Liver (tissue), 8 donors: ENCODE measurements at regions not wholly inside any gene's neighbourhood (a gene's known extent, or its start where the extent isn't known, plus 50 kb on each side); places are given as distances from the start of the nearest gene placed in this dataset.

ENCODE experiments used
- DNase-seq: peaks from one replicate; pipeline ENCODE4 v3.0.0-alpha.2; 2017; ENCODE audit warnings: low spot score
- H3K27ac ChIP-seq, 2 donors: one replicate each; pipeline ENCODE4 v1.7.0; 2013; ENCODE audit warnings: inconsistent platforms in 2 of 2, low read length in 2 of 2, control low read depth in 1 of 2, low read depth in 1 of 2, mild to moderate bottlenecking in 1 of 2
- H3K27me3 ChIP-seq, 4 donors: one replicate each; pipeline versions ENCODE4 v1.6.1 to v1.7.0; 2013; ENCODE audit warnings: low read length in 3 of 4, inconsistent platforms in 1 of 4, mild to moderate bottlenecking in 1 of 4, moderate library complexity in 1 of 4; ENCODE audit not compliant: control insufficient read depth in 4 of 4, insufficient read depth in 4 of 4
- H3K36me3 ChIP-seq, 4 donors: one replicate each; pipeline versions ENCODE4 v1.6.1 to v1.7.0; 2013; ENCODE audit warnings: low read length in 3 of 4, mild to moderate bottlenecking in 3 of 4, low read depth in 1 of 4, moderate library complexity in 1 of 4; ENCODE audit not compliant: control insufficient read depth in 4 of 4, insufficient read depth in 3 of 4
- H3K4me1 ChIP-seq, 4 donors: one replicate each; pipeline versions ENCODE4 v1.6.1 to v1.7.0; 2013; ENCODE audit warnings: low read length in 3 of 4, mild to moderate bottlenecking in 3 of 4, moderate library complexity in 1 of 4; ENCODE audit not compliant: control insufficient read depth in 4 of 4, insufficient read depth in 4 of 4
- H3K4me3 ChIP-seq, 3 donors: one replicate each; pipeline versions ENCODE4 v1.6.1 to v1.7.0; 2013; ENCODE audit warnings: low read length in 3 of 3, control low read depth in 1 of 3, low read depth in 1 of 3, mild to moderate bottlenecking in 1 of 3
- H3K9ac ChIP-seq, 2 donors: one replicate each; pipeline ENCODE4 v1.7.0; 2013; ENCODE audit warnings: low read length in 2 of 2, mild to moderate bottlenecking in 2 of 2, moderate library complexity in 2 of 2, control low read depth in 1 of 2, low read depth in 1 of 2
- H3K9me3 ChIP-seq, 4 donors: one replicate each; pipeline versions ENCODE4 v1.6.1 to v1.7.0; 2013; ENCODE audit warnings: low read length in 3 of 4; ENCODE audit not compliant: control insufficient read depth in 4 of 4
- EGR1 ChIP-seq, 2 donors: IDR thresholded peaks; 2 replicates each; pipeline ENCODE4 v1.6.1; 2016 to 2018; ENCODE audit warnings: antibody characterized with exemption in 2 of 2, low read depth in 2 of 2
- FOXA1 ChIP-seq: IDR thresholded peaks from 2 replicates; pipeline ENCODE4 v1.6.1; 2016; ENCODE audit warnings: antibody characterized with exemption
- GABPA ChIP-seq, 2 donors: IDR thresholded peaks in 1 of 2; conservative IDR thresholded peaks in 1 of 2; 2 replicates each; pipeline ENCODE4 v1.6.1; 2016; ENCODE audit warnings: antibody characterized with exemption in 2 of 2, mild to moderate bottlenecking in 1 of 2, moderate library complexity in 1 of 2
- HNF4A ChIP-seq, 2 donors: conservative IDR thresholded peaks; 2 replicates each; pipeline ENCODE4 v1.6.1; 2016; ENCODE audit warnings: antibody characterized with exemption in 2 of 2, mild to moderate bottlenecking in 2 of 2
- JUND ChIP-seq, 2 donors: IDR thresholded peaks; 2 replicates each; pipeline ENCODE4 v1.6.1; 2016; ENCODE audit warnings: antibody characterized with exemption in 2 of 2
- RAD21 ChIP-seq, 2 donors: IDR thresholded peaks; 2 replicates each; pipeline ENCODE4 v1.6.1; 2016; ENCODE audit warnings: antibody characterized with exemption in 2 of 2, mild to moderate bottlenecking in 2 of 2
- RXRA ChIP-seq, 2 donors: IDR thresholded peaks; 2 replicates each; pipeline ENCODE4 v1.6.1; 2017 to 2018; ENCODE audit warnings: antibody characterized with exemption in 2 of 2, mild to moderate bottlenecking in 1 of 2
- SP1 ChIP-seq: IDR thresholded peaks from 2 replicates; pipeline ENCODE4 v1.6.1; 2018; ENCODE audit warnings: antibody characterized with exemption, mild to moderate bottlenecking
- TAF1 ChIP-seq: conservative IDR thresholded peaks from 2 replicates; pipeline ENCODE4 v1.6.1; 2016; ENCODE audit warnings: antibody characterized with exemption, mild to moderate bottlenecking
- WGBS: extraction: QIAGEN DNeasy Blood & Tissue Kit; methylation state at CpG from one replicate; pipeline ENCODE4 v1.1.7; 2013; 5-methylcytosine and 5-hydroxymethylcytosine counted together
- TF ChIP-seq, protein P1 (sequence below): fragments of 150-350 bp; IDR thresholded peaks from 2 replicates; pipeline ENCODE4 v1.5.1; 2017; ENCODE audit warnings: improper control_type of control experiment, low read depth, low read length; ENCODE audit not compliant: missing input control
- TF ChIP-seq, protein P2 (sequence below): IDR thresholded peaks from 2 replicates; pipeline ENCODE4 v1.6.1; 2016; ENCODE audit warnings: antibody characterized with exemption
- TF ChIP-seq, protein P3 (sequence below): IDR thresholded peaks from 2 replicates; pipeline ENCODE4 v1.6.1; 2016; ENCODE audit warnings: antibody characterized with exemption, mild to moderate bottlenecking
- TF ChIP-seq, protein P4 (sequence below): IDR thresholded peaks from 2 replicates; pipeline ENCODE4 v1.6.1; 2016; ENCODE audit warnings: antibody characterized with exemption
- TF ChIP-seq, protein P5 (sequence below): IDR thresholded peaks from 2 replicates; pipeline ENCODE4 v1.6.1; 2016; ENCODE audit warnings: antibody characterized with exemption
- donor health status: healthy.
- donor health status: healthy.
- donor health status: healthy.
- donor health status: healthy.
- donor health status: healthy.

DNA sequence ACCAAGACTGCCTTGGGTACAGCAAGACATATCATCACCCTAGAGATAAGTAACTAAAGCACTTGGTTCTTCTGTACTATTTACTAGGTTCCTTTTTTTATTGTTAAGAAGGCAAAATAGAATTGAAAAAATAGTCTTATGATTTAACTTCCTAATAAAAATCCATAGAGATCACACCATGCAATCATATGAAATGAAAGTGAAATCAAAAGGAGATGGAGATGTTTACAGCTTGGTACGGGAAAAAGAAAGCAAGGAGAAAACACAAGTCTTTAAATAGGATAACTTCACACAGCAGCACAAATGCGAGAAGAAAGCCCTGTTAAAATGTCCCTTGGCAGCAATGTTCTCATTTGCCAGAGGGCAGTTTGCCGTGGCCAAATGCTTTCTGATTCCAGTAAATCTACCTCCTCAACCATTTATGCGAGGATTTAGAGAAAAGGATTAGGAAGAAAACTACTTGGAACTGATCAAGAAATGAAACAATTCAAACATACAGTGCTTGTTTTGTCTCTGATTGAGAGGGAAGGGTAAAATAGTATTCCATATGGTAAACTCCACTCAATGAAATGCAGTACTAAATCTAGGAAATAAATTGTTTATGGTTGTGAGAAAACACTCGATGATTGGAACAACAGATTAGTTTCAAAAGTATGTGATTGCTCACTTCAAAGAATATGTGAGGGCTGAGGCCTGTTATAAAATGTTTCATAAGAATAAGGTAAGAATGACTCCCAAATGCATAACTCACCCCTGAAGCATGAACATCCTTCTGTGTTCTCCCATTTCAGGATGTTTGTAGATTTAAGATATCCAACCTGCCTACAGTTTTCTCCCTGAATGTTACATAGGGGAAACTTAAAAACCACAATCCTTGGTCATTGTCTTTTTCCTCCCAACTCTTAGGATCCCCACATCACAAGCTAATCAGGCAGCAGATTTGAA, 487.8 kb downstream of the DACH1 start:
- no peak for DNase-seq
- no peak overlapping the region for H3K9ac ChIP-seq

DNA sequence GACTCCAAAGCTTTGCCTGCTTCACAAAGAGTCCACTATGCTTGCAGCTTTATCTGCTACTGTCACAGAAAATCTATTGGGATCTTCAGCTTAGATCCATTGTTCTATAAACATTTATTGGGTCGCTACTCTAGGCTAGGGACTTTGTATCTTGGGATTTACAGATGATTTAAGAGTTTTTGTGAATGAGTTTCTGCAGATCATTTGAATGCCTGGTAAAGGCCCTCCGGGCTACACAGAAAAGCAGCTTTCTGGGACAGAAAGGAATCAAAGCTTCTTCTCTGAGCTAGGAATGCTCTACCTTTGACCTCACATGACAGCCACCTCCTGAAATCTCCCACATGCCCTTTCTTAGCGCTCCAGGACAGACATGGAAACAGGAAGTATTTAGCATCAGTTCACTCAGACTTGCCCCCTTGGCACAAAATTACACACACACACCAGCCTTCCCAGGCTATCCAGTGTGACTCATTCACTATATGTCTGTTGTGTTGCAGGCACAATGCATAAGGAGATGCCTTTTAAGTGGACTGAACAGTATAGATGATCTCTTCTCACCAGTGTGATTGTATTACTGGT, 492.4 kb downstream of the DACH1 start:
- Histone ChIP-seq H3K9ac (no peak overlapping the region), H3K27ac (no peak overlapping the region), H3K9me3 (peaks cover 0 to 1% (median 0%) of the 10 kb centered on the region in 4 donors), H3K27me3 (no peaks in the 10 kb centered on the region), H3K36me3 (no peaks in the 10 kb centered on the region), H3K4me3 (no peak overlapping the region), H3K4me1 (no peaks in the 10 kb centered on the region)
- TF ChIP-seq JUND (IDR thresholded peaks at IDR 0.05) = no peak
- TF ChIP-seq, protein P1, sequence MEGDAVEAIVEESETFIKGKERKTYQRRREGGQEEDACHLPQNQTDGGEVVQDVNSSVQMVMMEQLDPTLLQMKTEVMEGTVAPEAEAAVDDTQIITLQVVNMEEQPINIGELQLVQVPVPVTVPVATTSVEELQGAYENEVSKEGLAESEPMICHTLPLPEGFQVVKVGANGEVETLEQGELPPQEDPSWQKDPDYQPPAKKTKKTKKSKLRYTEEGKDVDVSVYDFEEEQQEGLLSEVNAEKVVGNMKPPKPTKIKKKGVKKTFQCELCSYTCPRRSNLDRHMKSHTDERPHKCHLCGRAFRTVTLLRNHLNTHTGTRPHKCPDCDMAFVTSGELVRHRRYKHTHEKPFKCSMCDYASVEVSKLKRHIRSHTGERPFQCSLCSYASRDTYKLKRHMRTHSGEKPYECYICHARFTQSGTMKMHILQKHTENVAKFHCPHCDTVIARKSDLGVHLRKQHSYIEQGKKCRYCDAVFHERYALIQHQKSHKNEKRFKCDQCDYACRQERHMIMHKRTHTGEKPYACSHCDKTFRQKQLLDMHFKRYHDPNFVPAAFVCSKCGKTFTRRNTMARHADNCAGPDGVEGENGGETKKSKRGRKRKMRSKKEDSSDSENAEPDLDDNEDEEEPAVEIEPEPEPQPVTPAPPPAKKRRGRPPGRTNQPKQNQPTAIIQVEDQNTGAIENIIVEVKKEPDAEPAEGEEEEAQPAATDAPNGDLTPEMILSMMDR = no peak
- TF ChIP-seq HNF4A (conservative IDR thresholded peaks at IDR 0.05) = no peak
- TF ChIP-seq SP1 = no peak
- WGBS = 60% methylated on average over 3 of the region's 3 CpGs
- no peak for DNase-seq

More for the DNA sequence above, 487.8 kb downstream of the DACH1 start:
- no peaks in the 10 kb centered on the region for H3K27me3 ChIP-seq
- no peaks in the 10 kb centered on the region for H3K9me3 ChIP-seq
- no peaks in the 10 kb centered on the region for H3K4me1 ChIP-seq
- H3K4me3 ChIP-seq = no peak overlapping the region
- no peaks in the 10 kb centered on the region for H3K36me3 ChIP-seq
- H3K27ac ChIP-seq = no peak overlapping the region
- TF ChIP-seq RXRA (IDR thresholded peaks at IDR 0.05) = no peak
- TF ChIP-seq, protein P2, sequence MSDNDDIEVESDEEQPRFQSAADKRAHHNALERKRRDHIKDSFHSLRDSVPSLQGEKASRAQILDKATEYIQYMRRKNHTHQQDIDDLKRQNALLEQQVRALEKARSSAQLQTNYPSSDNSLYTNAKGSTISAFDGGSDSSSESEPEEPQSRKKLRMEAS = no peak
- 46% methylated on average over 5 of the region's 5 CpGs for WGBS

DNA sequence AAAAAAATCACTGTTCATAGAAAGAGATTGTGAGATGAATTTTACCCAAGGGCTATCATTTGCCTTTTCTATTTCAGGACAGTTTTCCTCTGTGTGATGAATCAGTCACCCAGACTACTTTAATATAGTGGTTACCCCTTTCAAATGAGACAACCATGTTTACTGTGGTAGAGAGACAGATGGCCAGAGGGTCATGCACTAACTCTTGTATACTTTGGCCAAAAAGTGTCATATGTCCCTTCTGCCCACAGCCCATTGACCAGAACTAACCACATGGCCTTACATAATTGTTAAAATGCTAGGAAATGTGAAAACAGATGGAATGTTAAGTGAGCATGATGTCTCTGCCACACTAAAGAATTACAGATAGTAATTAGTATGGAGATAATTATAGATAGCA, 498.7 kb downstream of the DACH1 start:
- no peaks in the 10 kb centered on the region for H3K36me3 ChIP-seq
- no peak overlapping the region for H3K27ac ChIP-seq
- H3K4me3 ChIP-seq = no peak overlapping the region
- no peaks in the 10 kb centered on the region for H3K27me3 ChIP-seq
- no peaks in the 10 kb centered on the region for H3K4me1 ChIP-seq
- H3K9me3 ChIP-seq = peaks cover 0 to 1% (median 0%) of the 10 kb centered on the region in 4 donors
- no peak for DNase-seq
- H3K9ac ChIP-seq = no peak overlapping the region
- TF ChIP-seq FOXA1 (no peak), RAD21 (IDR thresholded peaks at IDR 0.05) (no peak), EGR1 (IDR thresholded peaks at IDR 0.05; ENCODE audit: low read depth in 2 of 2) (no peak), HNF4A (conservative IDR thresholded peaks at IDR 0.05) (no peak), TAF1 (no peak), GABPA (IDR thresholded peaks at IDR 0.05 in 1 of 2, conservative IDR thresholded peaks at IDR 0.05 in 1 of 2) (no peak), SP1 (no peak)
- TF ChIP-seq, protein P3, sequence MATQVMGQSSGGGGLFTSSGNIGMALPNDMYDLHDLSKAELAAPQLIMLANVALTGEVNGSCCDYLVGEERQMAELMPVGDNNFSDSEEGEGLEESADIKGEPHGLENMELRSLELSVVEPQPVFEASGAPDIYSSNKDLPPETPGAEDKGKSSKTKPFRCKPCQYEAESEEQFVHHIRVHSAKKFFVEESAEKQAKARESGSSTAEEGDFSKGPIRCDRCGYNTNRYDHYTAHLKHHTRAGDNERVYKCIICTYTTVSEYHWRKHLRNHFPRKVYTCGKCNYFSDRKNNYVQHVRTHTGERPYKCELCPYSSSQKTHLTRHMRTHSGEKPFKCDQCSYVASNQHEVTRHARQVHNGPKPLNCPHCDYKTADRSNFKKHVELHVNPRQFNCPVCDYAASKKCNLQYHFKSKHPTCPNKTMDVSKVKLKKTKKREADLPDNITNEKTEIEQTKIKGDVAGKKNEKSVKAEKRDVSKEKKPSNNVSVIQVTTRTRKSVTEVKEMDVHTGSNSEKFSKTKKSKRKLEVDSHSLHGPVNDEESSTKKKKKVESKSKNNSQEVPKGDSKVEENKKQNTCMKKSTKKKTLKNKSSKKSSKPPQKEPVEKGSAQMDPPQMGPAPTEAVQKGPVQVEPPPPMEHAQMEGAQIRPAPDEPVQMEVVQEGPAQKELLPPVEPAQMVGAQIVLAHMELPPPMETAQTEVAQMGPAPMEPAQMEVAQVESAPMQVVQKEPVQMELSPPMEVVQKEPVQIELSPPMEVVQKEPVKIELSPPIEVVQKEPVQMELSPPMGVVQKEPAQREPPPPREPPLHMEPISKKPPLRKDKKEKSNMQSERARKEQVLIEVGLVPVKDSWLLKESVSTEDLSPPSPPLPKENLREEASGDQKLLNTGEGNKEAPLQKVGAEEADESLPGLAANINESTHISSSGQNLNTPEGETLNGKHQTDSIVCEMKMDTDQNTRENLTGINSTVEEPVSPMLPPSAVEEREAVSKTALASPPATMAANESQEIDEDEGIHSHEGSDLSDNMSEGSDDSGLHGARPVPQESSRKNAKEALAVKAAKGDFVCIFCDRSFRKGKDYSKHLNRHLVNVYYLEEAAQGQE = no peak
- TF ChIP-seq, protein P4, sequence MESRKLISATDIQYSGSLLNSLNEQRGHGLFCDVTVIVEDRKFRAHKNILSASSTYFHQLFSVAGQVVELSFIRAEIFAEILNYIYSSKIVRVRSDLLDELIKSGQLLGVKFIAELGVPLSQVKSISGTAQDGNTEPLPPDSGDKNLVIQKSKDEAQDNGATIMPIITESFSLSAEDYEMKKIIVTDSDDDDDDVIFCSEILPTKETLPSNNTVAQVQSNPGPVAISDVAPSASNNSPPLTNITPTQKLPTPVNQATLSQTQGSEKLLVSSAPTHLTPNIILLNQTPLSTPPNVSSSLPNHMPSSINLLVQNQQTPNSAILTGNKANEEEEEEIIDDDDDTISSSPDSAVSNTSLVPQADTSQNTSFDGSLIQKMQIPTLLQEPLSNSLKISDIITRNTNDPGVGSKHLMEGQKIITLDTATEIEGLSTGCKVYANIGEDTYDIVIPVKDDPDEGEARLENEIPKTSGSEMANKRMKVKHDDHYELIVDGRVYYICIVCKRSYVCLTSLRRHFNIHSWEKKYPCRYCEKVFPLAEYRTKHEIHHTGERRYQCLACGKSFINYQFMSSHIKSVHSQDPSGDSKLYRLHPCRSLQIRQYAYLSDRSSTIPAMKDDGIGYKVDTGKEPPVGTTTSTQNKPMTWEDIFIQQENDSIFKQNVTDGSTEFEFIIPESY = no peak
- TF ChIP-seq, protein P5, sequence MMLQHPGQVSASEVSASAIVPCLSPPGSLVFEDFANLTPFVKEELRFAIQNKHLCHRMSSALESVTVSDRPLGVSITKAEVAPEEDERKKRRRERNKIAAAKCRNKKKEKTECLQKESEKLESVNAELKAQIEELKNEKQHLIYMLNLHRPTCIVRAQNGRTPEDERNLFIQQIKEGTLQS = no peak
